ENCODE measurements at regions not wholly inside any gene's neighbourhood (a gene's known extent, or its start where the extent isn't known, plus 50 kb on each side); places are given as distances from the start of the nearest gene placed in this dataset.

GRCh38 chr2:14932285-14932684, 299.8 kb downstream of the LRATD1 start:
- peaks cover 5% of the 10 kb centered on the region for H3K36me3 Mint-ChIP-seq (ENCODE audit: low read depth, unreplicated experiment)
- peaks cover 7% of the 10 kb centered on the region for H3K4me1 Mint-ChIP-seq (ENCODE audit: unreplicated experiment)
- H3K4me3 Mint-ChIP-seq (ENCODE audit: unreplicated experiment) = no peak overlapping the region
- peaks cover 3% of the 10 kb centered on the region for H3K9me3 Mint-ChIP-seq (ENCODE audit: unreplicated experiment)
- TF ChIP-seq, protein P1, sequence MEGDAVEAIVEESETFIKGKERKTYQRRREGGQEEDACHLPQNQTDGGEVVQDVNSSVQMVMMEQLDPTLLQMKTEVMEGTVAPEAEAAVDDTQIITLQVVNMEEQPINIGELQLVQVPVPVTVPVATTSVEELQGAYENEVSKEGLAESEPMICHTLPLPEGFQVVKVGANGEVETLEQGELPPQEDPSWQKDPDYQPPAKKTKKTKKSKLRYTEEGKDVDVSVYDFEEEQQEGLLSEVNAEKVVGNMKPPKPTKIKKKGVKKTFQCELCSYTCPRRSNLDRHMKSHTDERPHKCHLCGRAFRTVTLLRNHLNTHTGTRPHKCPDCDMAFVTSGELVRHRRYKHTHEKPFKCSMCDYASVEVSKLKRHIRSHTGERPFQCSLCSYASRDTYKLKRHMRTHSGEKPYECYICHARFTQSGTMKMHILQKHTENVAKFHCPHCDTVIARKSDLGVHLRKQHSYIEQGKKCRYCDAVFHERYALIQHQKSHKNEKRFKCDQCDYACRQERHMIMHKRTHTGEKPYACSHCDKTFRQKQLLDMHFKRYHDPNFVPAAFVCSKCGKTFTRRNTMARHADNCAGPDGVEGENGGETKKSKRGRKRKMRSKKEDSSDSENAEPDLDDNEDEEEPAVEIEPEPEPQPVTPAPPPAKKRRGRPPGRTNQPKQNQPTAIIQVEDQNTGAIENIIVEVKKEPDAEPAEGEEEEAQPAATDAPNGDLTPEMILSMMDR (IDR thresholded peaks at IDR 0.05; ENCODE audit: unreplicated experiment) = no peak
- DNase-seq (ENCODE audit: low spot score) = no peak
- H3K27ac Mint-ChIP-seq (ENCODE audit: unreplicated experiment) = no peak overlapping the region
- H3K27me3 Mint-ChIP-seq (ENCODE audit: unreplicated experiment) = no peaks in the 10 kb centered on the region

- no peak for DNase-seq (ENCODE audit: low spot score)
- Mint-ChIP-seq H3K4me3 (ENCODE audit: unreplicated experiment) (no peak overlapping the region), H3K36me3 (ENCODE audit: low read depth, unreplicated experiment) (peaks cover 5% of the 10 kb centered on the region), H3K27ac (ENCODE audit: unreplicated experiment) (no peak overlapping the region), H3K4me1 (ENCODE audit: unreplicated experiment) (peaks cover 7% of the 10 kb centered on the region), H3K9me3 (ENCODE audit: unreplicated experiment) (peaks cover 3% of the 10 kb centered on the region), H3K27me3 (ENCODE audit: unreplicated experiment) (no peaks in the 10 kb centered on the region)
- TF ChIP-seq, protein P1 (IDR thresholded peaks at IDR 0.05; ENCODE audit: unreplicated experiment) = no peak
Measured at GRCh38 chr2:14933753-14934152, 301.2 kb downstream of the LRATD1 start.

DNA sequence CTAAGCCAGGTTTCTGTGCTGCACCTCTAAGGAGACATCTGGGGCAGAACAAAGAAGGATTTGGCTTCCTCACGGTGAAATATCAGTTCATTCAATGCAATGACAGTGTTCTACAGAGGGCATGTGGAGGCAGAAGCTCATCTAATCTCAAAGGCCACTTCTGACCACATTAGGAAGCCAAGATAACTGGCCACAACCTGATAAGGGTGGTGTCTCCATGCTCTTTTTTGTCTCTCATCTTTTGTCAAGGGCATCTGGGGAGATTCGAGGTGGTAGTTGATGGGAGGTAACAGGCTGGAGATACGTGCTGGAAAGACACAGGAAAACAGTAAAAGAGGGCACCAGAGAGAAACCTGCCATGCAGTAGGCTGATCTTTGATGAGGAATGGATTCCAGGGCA, 303.9 kb downstream of the LRATD1 start:
- peaks cover 5% of the 10 kb centered on the region for H3K36me3 Mint-ChIP-seq (ENCODE audit: low read depth, unreplicated experiment)
- peaks cover 3% of the 10 kb centered on the region for H3K4me1 Mint-ChIP-seq (ENCODE audit: unreplicated experiment)
- TF ChIP-seq, protein P1 (IDR thresholded peaks at IDR 0.05; ENCODE audit: unreplicated experiment) = no peak
- peaks cover 3% of the 10 kb centered on the region for H3K9me3 Mint-ChIP-seq (ENCODE audit: unreplicated experiment)
- H3K27me3 Mint-ChIP-seq (ENCODE audit: unreplicated experiment) = no peaks in the 10 kb centered on the region
- no peak for DNase-seq (ENCODE audit: low spot score)
- no peak overlapping the region for H3K27ac Mint-ChIP-seq (ENCODE audit: unreplicated experiment)
- H3K4me3 Mint-ChIP-seq (ENCODE audit: unreplicated experiment) = no peak overlapping the region

GRCh38 chr2:14937336-14937735, 304.8 kb downstream of the LRATD1 start:
- peaks cover 3% of the 10 kb centered on the region for H3K9me3 Mint-ChIP-seq (ENCODE audit: unreplicated experiment)
- H3K27ac Mint-ChIP-seq (ENCODE audit: unreplicated experiment) = no peak overlapping the region
- H3K4me3 Mint-ChIP-seq (ENCODE audit: unreplicated experiment) = no peak overlapping the region
- DNase-seq (ENCODE audit: low spot score) = no peak
- H3K4me1 Mint-ChIP-seq (ENCODE audit: unreplicated experiment) = no peaks in the 10 kb centered on the region
- no peaks in the 10 kb centered on the region for H3K27me3 Mint-ChIP-seq (ENCODE audit: unreplicated experiment)
- H3K36me3 Mint-ChIP-seq (ENCODE audit: low read depth, unreplicated experiment) = peaks cover 5% of the 10 kb centered on the region
- TF ChIP-seq, protein P1 (IDR thresholded peaks at IDR 0.05; ENCODE audit: unreplicated experiment) = no peak

- H3K27me3 Mint-ChIP-seq (ENCODE audit: unreplicated experiment) = no peaks in the 10 kb centered on the region
- DNase-seq (ENCODE audit: low spot score) = no peak
- TF ChIP-seq, protein P1 (IDR thresholded peaks at IDR 0.05; ENCODE audit: unreplicated experiment) = no peak
Measured at GRCh38 chr2:14941151-14941631, 308.7 kb downstream of the LRATD1 start.

More at GRCh38 chr2:14941151-14941631, 308.7 kb downstream of the LRATD1 start:
- peaks cover 5% of the 10 kb centered on the region for H3K36me3 Mint-ChIP-seq (ENCODE audit: low read depth, unreplicated experiment)
- no peaks in the 10 kb centered on the region for H3K4me1 Mint-ChIP-seq (ENCODE audit: unreplicated experiment)
- no peak overlapping the region for H3K4me3 Mint-ChIP-seq (ENCODE audit: unreplicated experiment)
- no peak overlapping the region for H3K27ac Mint-ChIP-seq (ENCODE audit: unreplicated experiment)
- peaks cover 3% of the 10 kb centered on the region for H3K9me3 Mint-ChIP-seq (ENCODE audit: unreplicated experiment)

Data from endothelial cell (in vitro differentiated cells).